H7 (cell line): ENCODE measurements at regions not wholly inside any gene's neighbourhood (a gene's known extent, or its start where the extent isn't known, plus 50 kb on each side); places are given as distances from the start of the nearest gene placed in this dataset.
A peak's percentile ranks its signal among the peaks of the same experiment; 100 is the strongest.
"Not testable (repeated sequence)": the region's sequence is repeated elsewhere in the genome, so short reads cannot be mapped to it uniquely, and the experiment has no call there.

Experiments
- DNase-seq: peaks from one replicate; pipeline ENCODE4 v3.0.0; 2012
- H3K27me3 ChIP-seq: 2 replicates; pipeline ENCODE4 v1.6.0; 2011; ENCODE audit warnings: mild to moderate bottlenecking, low read length; ENCODE audit not compliant: control insufficient read depth, insufficient read depth
- H3K36me3 ChIP-seq: replicated peaks from 2 replicates; pipeline ENCODE4 v1.5.1; 2011; ENCODE audit warnings: low read length; ENCODE audit not compliant: control insufficient read depth, insufficient read depth
- H3K4me3 ChIP-seq: 2 replicates; pipeline ENCODE4 v1.5.1; 2011; ENCODE audit warnings: low read depth, mild to moderate bottlenecking, control low read depth, low read length, moderate library complexity; ENCODE audit not compliant: insufficient read depth

DNA sequence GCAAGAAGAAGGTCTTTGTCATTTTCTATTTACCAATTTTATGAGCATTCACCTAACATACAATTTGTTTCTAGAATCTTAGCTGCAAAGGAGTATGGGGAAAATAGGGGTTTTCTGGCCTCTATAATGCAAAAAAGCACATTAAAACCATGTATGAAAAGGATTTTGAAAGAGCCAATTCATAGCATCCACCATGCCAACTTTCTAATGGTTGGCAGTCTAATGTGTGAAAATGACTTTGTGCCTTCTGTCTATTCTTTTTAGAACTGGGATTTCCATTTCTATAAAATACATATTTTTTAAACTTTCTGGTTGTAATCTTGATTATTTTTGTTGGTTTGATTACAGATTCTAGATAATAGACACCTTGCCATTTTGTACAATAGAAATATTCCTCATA lies 333.7 kb upstream of the CNTN6 start:
- Histone ChIP-seq H3K4me3 (no peak overlapping the region), H3K36me3 (no peaks in the 10 kb centered on the region), H3K27me3 (no peaks in the 10 kb centered on the region)
- DNase-seq, result no peak

DNA sequence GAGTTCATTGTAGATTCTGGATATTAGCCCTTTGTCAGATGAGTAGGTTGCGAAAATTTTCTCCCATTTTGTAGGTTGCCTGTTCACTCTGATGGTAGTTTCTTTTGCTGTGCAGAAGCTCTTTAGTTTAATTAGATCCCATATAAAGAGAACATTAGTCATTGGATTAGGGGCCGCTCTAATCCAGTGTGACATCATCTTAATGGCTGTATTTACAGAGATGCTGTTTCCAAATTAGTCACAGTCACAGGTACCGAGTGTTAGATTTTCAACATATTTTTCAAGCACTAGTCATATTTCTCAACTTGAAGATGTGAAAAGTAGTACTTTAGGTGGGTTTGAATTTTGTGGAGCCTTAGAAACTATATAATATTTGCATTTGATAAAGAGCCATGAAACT lies 319.4 kb upstream of the CNTN6 start:
- not testable (repeated sequence) for H3K27me3 ChIP-seq, DNase-seq, H3K4me3 ChIP-seq, H3K36me3 ChIP-seq

DNA sequence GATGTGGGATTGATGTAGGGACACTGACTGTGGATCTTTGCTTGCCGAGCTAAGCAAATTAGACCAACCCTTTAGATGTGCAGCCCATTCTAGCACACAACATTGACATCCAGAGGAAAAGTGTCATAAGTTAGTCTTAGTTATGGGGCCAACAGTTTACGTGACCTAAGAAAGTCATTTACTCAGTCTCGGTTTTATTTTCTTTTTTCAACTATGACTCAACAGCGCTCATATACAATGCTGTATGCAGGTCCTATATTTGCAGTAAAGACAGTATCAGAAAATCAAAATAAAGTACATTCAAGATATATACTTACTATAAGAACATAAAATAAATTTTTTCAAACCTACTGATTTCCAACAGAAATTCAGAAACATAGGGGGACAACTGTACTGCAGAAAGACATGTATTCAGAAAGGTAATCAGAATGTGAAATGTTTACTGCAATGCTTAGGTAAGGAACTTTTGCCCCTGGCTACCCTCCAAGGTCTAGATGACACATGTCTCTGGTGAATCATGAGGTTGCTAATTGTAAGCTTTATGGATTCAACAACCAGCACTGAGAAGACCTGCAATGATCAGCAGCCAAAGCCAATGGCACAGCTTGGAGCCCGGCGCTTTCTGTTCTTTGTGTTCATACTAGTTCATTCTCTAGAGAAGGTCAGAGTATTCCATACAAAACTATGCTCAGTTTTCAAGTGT lies 317.5 kb upstream of the CNTN6 start:
- DNase-seq, result no peak
- H3K27me3 ChIP-seq, result no peaks in the 10 kb centered on the region
- H3K36me3 ChIP-seq, result no peaks in the 10 kb centered on the region
- no peak overlapping the region for H3K4me3 ChIP-seq

DNA sequence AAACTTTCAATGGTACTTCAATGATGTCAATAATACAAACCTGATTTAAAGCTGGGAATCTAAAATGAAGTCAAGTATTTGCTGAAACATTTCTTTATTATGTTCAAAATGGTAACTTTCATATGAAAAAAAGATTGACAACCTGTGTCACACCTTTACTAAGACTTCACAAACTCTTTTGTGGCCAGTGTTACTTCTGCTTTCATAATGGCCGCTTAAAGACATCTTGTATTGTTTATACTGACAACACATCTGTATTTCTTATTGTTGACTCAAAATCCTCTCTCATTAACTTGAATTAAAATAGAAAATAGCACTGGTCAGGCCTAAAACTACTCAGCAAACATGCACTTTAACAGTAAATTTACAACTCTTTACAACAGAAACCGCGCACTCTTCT lies 312.3 kb upstream of the CNTN6 start:
- Histone ChIP-seq H3K36me3 (no peaks in the 10 kb centered on the region), H3K27me3 (no peaks in the 10 kb centered on the region), H3K4me3 (no peak overlapping the region)
- DNase-seq, result no peak

DNA sequence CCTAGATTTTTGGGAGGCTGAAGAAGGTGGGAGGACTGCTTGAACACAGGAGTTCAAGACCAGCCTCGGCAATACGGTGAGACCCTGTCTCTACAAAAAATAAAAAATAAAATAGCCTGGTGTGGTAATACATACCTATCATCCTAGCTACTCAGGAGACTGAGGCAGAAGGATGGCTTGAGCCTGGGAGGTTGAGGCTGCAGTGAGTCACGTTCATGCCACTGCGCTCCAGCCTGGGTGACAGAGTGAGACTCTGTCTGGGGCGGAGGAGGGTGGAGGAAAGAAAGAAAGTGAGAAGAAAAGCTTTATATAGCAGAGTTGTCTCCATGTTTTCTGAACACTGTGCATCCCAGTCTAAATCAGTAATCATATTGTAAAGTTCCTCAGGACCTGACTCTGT lies 301.4 kb upstream of the CNTN6 start:
- DNase-seq, result no peak
- Histone ChIP-seq H3K27me3 (no peaks in the 10 kb centered on the region), H3K4me3 (no peak overlapping the region)

DNA sequence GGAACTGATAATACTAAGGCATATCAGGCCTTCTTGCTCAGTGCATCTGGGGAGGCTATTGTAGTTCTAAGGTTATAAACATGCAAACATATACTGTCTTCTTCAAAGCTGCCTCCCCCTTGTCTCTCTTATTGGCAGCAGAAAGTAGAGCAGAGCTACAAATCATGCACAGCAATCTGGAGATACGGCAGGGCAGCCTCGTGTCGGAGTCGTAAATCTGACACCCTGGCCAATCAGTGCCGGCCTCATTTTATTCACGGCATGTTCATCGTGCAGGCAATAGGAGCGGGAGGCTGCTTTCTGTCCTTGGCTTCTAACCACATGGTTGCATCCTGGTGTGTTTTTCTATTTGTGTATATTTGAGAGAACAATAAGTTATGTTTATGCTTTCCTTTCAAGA lies 300.2 kb upstream of the CNTN6 start:
- H3K27me3 ChIP-seq, result no peaks in the 10 kb centered on the region
- no peak overlapping the region for H3K4me3 ChIP-seq
- no peak for DNase-seq
- no peaks in the 10 kb centered on the region for H3K36me3 ChIP-seq

More for the DNA sequence above, 301.4 kb upstream of the CNTN6 start:
- H3K36me3 ChIP-seq, result no peaks in the 10 kb centered on the region

DNA sequence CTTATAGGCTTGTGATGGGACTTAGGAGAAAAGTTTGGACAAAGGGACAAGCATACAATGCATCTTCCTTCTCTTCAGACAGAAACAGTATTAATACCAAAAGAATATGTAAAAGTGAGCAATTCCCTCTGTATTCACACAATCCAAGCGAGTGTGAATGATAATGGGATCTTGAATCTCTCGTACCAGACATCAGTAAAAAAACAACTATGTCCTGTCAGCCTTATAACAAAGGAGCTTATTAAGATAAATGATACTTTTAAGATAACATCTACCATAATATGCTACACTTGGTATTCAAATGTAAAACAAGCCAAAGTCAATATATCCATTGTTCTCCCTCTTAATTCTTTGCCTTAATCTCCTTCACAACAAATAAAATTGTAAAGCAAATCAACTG lies 288.6 kb upstream of the CNTN6 start:
- DNase-seq, result no peak
- Histone ChIP-seq H3K27me3 (no peaks in the 10 kb centered on the region), H3K4me3 (no peak overlapping the region), H3K36me3 (no peaks in the 10 kb centered on the region)

DNA sequence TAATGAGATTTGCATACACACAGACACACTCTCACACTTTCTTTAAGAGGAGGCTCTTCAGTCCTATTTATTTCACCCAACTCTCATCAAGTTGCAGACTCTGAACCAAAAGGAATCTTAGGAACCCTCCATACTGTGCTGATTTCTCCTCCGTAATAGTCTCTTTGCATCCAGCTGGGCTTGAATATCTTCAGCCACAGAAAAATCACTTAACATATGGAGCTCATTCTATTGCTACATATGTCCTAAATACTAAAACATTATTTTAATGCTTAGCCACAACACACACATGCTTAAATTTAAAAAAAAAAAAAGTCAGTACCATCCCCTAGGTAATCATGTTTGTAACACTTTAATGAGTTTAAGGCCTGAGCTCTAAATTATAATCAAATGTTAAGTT lies 287.5 kb upstream of the CNTN6 start:
- Histone ChIP-seq H3K27me3 (no peaks in the 10 kb centered on the region), H3K4me3 (no peak overlapping the region), H3K36me3 (no peaks in the 10 kb centered on the region)
- peak; percentile 5 for DNase-seq

DNA sequence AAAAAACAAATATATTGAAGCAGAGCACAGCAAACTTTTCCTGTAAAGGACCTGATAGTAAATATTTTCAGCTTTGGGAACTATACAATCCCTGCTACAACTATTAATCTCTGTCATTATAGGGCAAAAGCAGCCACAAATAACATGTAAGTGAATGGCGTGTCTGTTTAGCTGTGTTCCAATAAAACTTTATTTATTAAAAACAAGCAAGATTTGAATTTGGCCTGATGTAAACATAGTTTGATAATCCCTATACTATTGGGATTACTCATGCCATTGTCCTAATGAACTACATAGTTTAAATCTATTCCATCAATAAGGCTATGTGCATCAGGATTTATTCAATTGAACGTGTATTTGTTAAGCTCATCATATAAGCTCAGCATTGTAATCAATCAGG lies 286.8 kb upstream of the CNTN6 start:
- Histone ChIP-seq H3K4me3 (no peak overlapping the region), H3K27me3 (no peaks in the 10 kb centered on the region)
- DNase-seq, result no peak

DNA sequence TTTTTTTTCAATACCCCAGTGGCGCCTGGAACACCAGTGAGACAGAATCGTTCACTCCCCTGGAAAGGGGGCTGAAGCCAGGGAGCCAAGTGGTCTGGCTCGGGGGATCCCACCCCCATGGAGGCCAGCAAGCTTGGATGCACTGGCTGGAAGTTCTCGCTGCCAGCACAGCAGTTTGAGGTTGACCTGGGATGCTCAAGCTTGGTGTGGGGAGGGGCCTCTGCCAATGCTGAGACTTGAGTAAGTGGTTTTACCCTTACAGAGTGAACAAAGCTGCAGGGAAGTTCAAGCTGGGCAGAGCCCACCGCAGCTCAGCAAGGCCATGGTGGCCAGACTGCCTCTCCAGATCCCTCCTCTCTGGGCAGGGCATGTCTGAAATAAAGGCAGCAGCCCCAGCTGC lies 276.2 kb upstream of the CNTN6 start:
- Histone ChIP-seq H3K36me3 (no peaks in the 10 kb centered on the region), H3K4me3 (no peak overlapping the region), H3K27me3 (no peaks in the 10 kb centered on the region)
- DNase-seq, result no peak

More for the DNA sequence above, 286.8 kb upstream of the CNTN6 start:
- no peaks in the 10 kb centered on the region for H3K36me3 ChIP-seq

DNA sequence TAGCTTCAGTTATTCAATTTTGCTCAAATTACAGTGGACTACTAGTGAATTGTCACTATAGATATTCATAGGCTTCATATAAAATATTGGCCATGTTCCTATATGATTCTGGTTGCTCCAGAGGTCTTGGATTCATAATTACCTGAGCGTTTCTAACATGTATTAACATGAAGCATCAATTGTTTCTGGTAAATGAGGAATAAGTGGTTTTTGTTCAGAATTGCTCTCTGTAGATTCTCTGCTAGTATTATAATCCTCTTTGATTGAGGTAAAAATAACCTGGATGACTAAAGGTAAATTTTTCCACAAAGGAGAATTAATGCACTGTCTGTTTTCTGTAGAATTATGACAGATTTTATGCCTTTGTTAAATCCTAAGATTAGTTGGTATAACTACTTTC lies 258.1 kb upstream of the CNTN6 start:
- H3K4me3 ChIP-seq, result no peak overlapping the region
- DNase-seq, result no peak
- H3K36me3 ChIP-seq, result no peaks in the 10 kb centered on the region
- H3K27me3 ChIP-seq, result no peaks in the 10 kb centered on the region

DNA sequence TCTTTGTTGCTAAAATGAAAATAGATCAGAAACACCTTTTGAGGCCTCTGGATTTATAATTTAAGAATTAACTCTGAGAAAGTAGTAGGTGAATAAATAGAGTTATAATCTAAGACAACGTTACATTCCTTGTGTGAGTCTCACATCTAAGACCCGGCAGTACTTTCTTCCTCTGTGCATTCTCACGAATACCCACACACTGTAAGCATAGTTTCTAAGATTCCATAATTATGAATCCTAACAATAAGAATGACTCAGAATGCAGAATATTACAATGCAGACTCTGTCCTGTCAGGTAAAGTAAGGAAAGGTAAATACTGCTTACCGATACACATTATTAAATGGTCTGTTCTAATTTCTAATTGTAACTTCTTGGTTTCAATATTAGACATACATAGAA lies 257.7 kb upstream of the CNTN6 start:
- no peak for DNase-seq
- H3K27me3 ChIP-seq, result no peaks in the 10 kb centered on the region

DNA sequence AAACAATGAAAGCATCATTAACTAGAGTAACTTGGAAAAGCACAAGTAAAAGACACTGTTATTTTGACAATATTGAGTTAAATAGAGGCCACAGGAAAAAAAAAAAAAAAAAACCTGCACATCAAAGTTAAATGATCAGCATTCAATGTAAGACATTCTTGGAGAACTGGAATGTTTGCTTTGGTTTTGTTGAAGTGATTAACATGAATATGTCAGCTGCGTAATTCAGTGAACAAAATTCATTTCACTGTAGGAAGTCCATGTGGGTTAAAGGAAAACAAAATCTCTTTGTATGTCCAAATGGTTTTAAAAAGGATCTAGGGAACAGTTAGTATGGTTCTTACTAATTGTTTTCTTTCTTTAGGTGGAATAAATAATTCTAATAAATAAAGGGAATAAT lies 252.8 kb upstream of the CNTN6 start:
- H3K36me3 ChIP-seq, result no peaks in the 10 kb centered on the region
- no peak for DNase-seq
- H3K4me3 ChIP-seq, result no peak overlapping the region
- H3K27me3 ChIP-seq, result no peaks in the 10 kb centered on the region

More for the DNA sequence above, 257.7 kb upstream of the CNTN6 start:
- Histone ChIP-seq H3K4me3 (no peak overlapping the region), H3K36me3 (no peaks in the 10 kb centered on the region)

DNA sequence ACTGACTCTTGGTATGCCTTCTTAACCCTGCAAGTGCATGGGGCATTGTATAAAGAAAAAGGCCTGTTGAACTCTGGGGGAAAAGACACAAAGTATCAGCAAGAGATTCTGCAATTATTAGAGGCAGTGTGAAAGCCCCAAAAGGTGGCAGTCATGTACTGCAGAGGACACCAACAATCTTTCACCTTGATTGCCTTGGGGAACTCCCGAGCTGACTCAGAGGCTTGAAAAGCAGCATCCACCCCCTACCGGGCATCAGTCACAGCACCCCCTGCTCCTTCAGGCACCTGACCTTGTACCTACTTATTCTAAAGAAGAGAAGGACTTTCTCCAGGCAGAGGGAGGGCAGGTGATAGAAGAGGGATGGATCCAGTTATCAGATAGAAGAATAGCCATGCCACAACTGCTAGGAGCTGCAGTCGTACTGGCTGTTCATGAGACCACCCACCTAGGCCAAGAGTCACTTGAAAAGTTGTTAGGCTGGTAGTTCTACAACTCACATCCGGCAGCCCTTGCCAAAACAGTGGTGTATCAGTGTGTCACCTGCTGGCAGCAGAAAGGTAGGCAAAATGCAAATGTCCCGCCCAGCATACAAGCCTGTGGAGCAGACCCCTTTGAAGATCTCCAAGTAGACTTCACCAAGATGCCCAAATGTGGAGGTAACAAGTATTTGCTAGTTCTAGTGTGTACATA lies 241.6 kb upstream of the CNTN6 start:
- no peak overlapping the region for H3K4me3 ChIP-seq
- no peaks in the 10 kb centered on the region for H3K27me3 ChIP-seq
- DNase-seq, result no peak
- H3K36me3 ChIP-seq, result no peaks in the 10 kb centered on the region

DNA sequence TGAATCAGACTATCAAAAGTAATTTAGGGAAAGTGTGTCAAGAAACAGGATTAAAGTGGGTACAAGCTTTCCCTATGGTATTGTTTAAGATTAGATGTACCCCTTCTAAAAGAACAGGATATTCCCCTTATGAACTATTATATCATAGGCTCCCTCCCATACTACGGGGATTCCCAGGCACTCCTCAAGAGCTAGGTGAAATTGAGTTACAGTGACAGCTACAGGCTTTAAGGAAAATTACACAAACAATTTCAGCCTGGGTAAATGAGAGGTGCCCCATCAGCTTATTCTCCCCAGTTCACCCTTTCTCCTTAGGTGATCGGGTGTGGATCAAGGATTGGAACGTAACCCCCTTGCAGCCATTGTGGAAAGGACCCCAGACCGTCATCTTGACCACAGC lies 240.8 kb upstream of the CNTN6 start:
- H3K4me3 ChIP-seq, result no peak overlapping the region
- H3K36me3 ChIP-seq, result no peaks in the 10 kb centered on the region
- no peaks in the 10 kb centered on the region for H3K27me3 ChIP-seq
- DNase-seq, result no peak
